Ovary (tissue), 7 donors: ENCODE measurements at regions not wholly inside any gene's neighbourhood (a gene's known extent, or its start where the extent isn't known, plus 50 kb on each side); places are given as distances from the start of the nearest gene placed in this dataset.

Experiments used
- DNase-seq, 5 donors: peaks; one replicate each; pipeline ENCODE4 v3.0.0-alpha.2; 2019 to 2020
- H3K27ac ChIP-seq, 2 donors: fragments of 200-600 bp; one replicate each; pipeline versions ENCODE4 v1.5.1 to v1.8.0; 2019 to 2022
- H3K27me3 ChIP-seq: fragments of 200-600 bp; one replicate; pipeline ENCODE4 v1.8.0; 2022
- H3K36me3 ChIP-seq: fragments of 200-600 bp; sonication (generic); one replicate; pipeline ENCODE4 v1.5.1; 2019
- H3K4me1 ChIP-seq: one replicate; pipeline ENCODE4 v1.8.1; 2013; ENCODE audit warnings: mild to moderate bottlenecking, moderate library complexity; ENCODE audit not compliant: insufficient read depth
- H3K4me3 ChIP-seq: fragments of 200-600 bp; sonication (generic); one replicate; pipeline ENCODE4 v1.5.1; 2017
- H3K9me3 ChIP-seq, 2 donors: fragments of 200-600 bp in 1 of 2; sonication (generic) in 1 of 2; one replicate each; pipeline versions ENCODE4 v1.5.1 to v1.8.1; 2013 to 2019; ENCODE audit warnings: mild to moderate bottlenecking in 1 of 2, moderate library complexity in 1 of 2
- CTCF ChIP-seq, 3 donors: fragments of 450-650 bp in 2 of 3; fragments of 200-600 bp in 1 of 3; IDR thresholded peaks; one replicate each; pipeline versions ENCODE4 v1.5.1 to v1.8.0; 2016 to 2022; ENCODE audit warnings: antibody characterized with exemption in 3 of 3, mild to moderate bottlenecking in 1 of 3
- EP300 ChIP-seq: sonication (generic); formaldehyde crosslinking; IDR thresholded peaks from one replicate; pipeline ENCODE4 v1.6.1; 2017; ENCODE audit warnings: antibody characterized with exemption
- POLR2A ChIP-seq: fragments of 450-650 bp; IDR thresholded peaks from one replicate; pipeline ENCODE4 v1.6.1; 2017; ENCODE audit warnings: antibody characterized with exemption, mild to moderate bottlenecking, moderate library complexity
- WGBS, 3 donors: extraction: QIAGEN DNeasy Blood & Tissue Kit in 1 of 3; methylation state at CpG; one replicate each; pipeline versions ENCODE4 v1.1.5 to v1.1.7; 2013 to 2017; 5-methylcytosine and 5-hydroxymethylcytosine counted together
- intact Hi-C, 4 donors: fragments of 100-400 bp; cut with DNase I; formaldehyde crosslinking; loops; one replicate each; pipeline versions ENCODE4 v1.11.0 to v1.15.1; 2022 to 2023
- donor health status: DM: no; HTN: no; CAD: no; lungs with moderate emphysema.
- donor health status: DM: no; HTN: no; CAD: no.
- donor health status: Bipolar disorder and iron deficiency.
- donor health status: DM: no; HTN: no; CAD: no.
- donor health status: DM: yes; HTN: yes; CAD: no.

GRCh38 chr4:179872755-179873154 is 2370.4 kb upstream of the TENM3 start:
- no peak for DNase-seq
- Histone ChIP-seq H3K27me3 (no peaks in the 10 kb centered on the region), H3K27ac (no peak overlapping the region), H3K9me3 (no peaks in the 10 kb centered on the region), H3K36me3 (no peaks in the 10 kb centered on the region), H3K4me3 (no peak overlapping the region), H3K4me1 (no peaks in the 10 kb centered on the region)
- 43 to 56% (median 44%) methylated on average over 3 of the region's 3 CpGs for WGBS, 3 donors
- intact Hi-C loops: no loop called here
- TF ChIP-seq CTCF (IDR thresholded peaks at IDR 0.05) (no peak), POLR2A (no peak)

GRCh38 chr4:179880756-179881155 is 2362.4 kb upstream of the TENM3 start:
- Histone ChIP-seq H3K36me3 (no peaks in the 10 kb centered on the region), H3K27me3 (no peaks in the 10 kb centered on the region), H3K27ac (no peak overlapping the region), H3K9me3 (no peaks in the 10 kb centered on the region), H3K4me1 (no peaks in the 10 kb centered on the region), H3K4me3 (no peak overlapping the region)
- DNase-seq: no peak
- intact Hi-C loops: no loop called here
- TF ChIP-seq EP300: no peak
- TF ChIP-seq POLR2A: no peak
- 45 to 58% (median 47%) methylated on average over 3 of the region's 3 CpGs for WGBS, 3 donors

GRCh38 chr4:179894066-179894778 is 2349.0 kb upstream of the TENM3 start:
- Histone ChIP-seq H3K4me1 (no peaks in the 10 kb centered on the region), H3K27me3 (no peaks in the 10 kb centered on the region), H3K27ac (no peak overlapping the region), H3K36me3 (no peaks in the 10 kb centered on the region), H3K4me3 (no peak overlapping the region), H3K9me3 (no peaks in the 10 kb centered on the region)
- WGBS, 3 donors: 81 to 86% (median 82%) methylated on average over 3 of the region's 3 CpGs
- no peak for DNase-seq
- intact Hi-C loops: no loop called here
- no peak for TF ChIP-seq CTCF (IDR thresholded peaks at IDR 0.05)
- no peak for TF ChIP-seq EP300
- no peak for TF ChIP-seq POLR2A

GRCh38 chr4:179919587-179919986 is 2323.6 kb upstream of the TENM3 start:
- intact Hi-C loops: no loop called here
- Histone ChIP-seq H3K4me3 (no peak overlapping the region), H3K36me3 (no peaks in the 10 kb centered on the region), H3K9me3 (no peaks in the 10 kb centered on the region), H3K27ac (no peak overlapping the region), H3K4me1 (no peaks in the 10 kb centered on the region), H3K27me3 (no peaks in the 10 kb centered on the region)
- DNase-seq: no peak
- TF ChIP-seq POLR2A (no peak), CTCF (IDR thresholded peaks at IDR 0.05) (no peak)

GRCh38 chr4:179927473-179927872 is 2315.7 kb upstream of the TENM3 start:
- WGBS, 3 donors: 55 to 63% (median 58%) methylated on average over 1 of the region's 1 CpG
- Histone ChIP-seq H3K36me3 (no peaks in the 10 kb centered on the region), H3K9me3 (no peaks in the 10 kb centered on the region), H3K4me3 (no peak overlapping the region), H3K27ac (no peak overlapping the region), H3K4me1 (no peaks in the 10 kb centered on the region), H3K27me3 (no peaks in the 10 kb centered on the region)
- DNase-seq: no peak
- TF ChIP-seq POLR2A (no peak), CTCF (IDR thresholded peaks at IDR 0.05) (no peak), EP300 (no peak)
- intact Hi-C loops: no loop called here
